HG03432 (cell line): ENCODE measurements at regions not wholly inside any gene's neighbourhood (a gene's known extent, or its start where the extent isn't known, plus 50 kb on each side); places are given as distances from the start of the nearest gene placed in this dataset.
"Not testable (repeated sequence)": the region's sequence is repeated elsewhere in the genome, so short reads cannot be mapped to it uniquely, and the experiment has no call there.

Experiments used
- ATAC-seq: cut with Tn5 transposase; IDR thresholded peaks from one replicate; pipeline ENCODE4 v1.9.1; 2021; ENCODE audit warnings: mild to moderate bottlenecking, moderate library complexity; ENCODE audit not compliant: unreplicated experiment

DNA sequence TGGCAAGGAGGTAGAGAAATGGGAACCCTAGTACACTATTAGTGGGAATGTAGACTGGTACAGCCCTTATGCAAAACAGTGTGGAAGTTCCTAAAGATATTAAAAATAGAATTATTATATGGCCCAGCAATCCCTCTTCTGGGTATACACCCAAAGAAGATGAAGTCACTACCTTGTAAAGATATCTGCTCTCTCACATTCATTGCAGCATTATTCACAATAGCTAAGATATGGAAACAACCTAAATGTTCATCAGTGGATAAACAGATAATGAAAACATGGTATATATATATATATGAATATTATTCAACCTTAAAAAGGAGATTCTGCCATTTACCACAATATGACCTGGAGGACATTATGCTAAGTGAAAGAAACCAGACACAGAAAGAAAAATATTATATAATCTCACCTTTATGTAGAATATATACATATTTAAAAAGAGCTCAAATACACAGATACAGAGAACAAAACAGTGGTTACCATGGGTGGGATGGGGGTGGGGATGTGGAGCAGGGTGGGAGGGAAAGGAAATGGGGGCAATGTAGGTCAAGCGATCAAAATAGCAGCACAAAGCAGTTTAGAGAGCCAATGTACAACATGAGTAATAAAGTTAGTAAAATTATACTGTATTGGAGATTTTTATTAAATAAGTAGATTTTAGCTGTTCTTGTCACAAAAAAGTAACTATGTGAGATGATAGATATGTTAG lies 138.6 kb downstream of the SPRY1 start:
- ATAC-seq, result no peak

GRCh38 chr4:123536225-123536624 lies 139.6 kb downstream of the SPRY1 start:
- ATAC-seq, result peak; percentile 84

DNA sequence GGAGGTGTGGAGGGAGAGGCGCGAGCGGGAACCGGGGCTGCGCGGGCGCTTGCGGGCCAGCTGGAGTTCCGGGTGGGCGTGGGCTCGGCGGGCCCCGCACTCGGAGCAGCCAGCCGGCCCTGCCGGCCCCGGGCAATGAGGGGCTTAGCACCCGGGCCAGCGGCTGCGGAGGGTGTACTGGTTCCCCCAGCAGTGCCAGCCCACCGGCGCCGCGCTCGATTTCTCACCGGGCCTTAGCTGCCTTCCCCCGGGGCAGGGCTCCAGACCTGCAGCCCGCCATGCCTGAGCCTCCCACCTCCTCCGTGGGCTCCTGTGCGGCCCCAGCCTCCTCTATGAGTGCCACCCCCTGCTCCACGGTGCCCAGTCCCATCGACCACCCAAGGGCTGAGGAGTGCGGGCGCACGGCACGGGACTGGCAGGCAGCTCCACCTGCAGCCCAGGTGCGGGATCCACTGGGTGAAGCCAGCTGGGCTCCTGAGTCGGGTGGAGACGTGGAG lies 141.4 kb downstream of the SPRY1 start:
- ATAC-seq, result not testable (repeated sequence)

GRCh38 chr4:123545667-123546572 lies 149.3 kb downstream of the SPRY1 start:
- ATAC-seq, result no peak

DNA sequence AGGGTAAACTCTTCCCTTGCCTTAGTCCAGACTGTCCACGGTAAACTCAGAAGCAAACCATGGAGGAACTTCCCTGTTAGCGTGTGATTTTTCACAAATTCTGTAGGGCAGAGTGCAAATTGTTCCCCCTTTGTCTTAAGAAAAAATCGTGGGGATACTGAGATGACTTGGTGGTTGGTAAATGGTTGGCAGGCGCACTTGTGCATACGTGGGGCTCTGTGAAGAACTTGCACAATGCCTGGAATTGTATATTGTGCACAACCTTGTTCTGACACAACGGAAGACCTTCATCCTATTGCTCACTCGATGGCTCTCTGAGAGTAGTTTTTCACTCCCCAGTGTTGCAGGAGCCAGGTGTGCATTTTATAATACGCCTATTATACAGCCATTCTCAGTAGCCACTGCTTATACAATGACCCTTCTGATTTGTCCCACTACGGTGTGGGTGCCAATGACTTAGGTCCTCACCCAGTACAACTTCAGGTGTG lies 150.0 kb downstream of the SPRY1 start:
- ATAC-seq, result no peak

DNA sequence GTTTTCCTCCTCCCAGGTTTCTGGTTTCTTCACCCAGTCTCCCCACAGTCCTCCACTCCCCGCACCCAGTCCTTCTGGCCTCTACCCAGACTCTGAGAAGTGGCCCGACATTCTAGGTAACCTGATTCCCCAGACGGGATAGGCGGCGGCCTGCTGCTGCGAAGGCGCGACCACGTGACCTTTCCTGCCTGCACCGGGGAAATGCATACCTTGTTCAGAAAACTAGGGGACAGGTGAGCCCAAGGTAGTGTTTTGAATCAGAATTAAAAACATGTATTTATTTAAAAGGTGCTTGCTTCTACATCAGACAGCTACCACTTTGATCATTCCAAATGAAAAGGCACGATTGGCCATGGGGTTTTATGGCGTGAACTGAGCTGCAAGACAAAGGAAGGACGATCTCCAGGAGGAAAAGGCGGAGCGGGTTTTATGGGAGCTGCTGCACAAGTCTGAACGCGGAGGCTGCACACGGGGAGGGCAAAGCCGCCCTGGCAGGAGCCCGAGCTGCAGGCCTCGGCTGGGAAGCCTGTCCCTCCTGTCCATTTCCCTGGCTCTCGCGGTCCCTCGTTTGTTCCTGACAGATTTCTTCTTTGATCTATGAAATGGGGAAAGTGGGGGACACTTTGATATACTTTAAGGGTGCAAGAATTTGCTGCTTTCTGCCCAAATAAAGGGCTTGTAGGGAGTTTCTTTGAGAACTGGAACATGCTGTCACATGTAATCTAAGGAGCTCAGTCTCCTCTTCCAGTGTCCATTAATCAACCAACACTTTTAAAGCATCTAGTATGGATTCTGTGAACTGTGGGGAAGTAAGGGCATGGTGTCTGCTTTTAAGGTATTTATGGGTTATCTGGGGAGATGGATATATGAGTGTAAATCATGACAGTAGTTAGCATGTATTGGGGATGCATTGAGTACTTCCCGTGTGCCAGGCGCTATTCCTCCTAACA lies 150.9 kb downstream of the SPRY1 start:
- ATAC-seq, result no peak

GRCh38 chr4:123553279-123553678 lies 156.7 kb downstream of the SPRY1 start:
- no peak for ATAC-seq

DNA sequence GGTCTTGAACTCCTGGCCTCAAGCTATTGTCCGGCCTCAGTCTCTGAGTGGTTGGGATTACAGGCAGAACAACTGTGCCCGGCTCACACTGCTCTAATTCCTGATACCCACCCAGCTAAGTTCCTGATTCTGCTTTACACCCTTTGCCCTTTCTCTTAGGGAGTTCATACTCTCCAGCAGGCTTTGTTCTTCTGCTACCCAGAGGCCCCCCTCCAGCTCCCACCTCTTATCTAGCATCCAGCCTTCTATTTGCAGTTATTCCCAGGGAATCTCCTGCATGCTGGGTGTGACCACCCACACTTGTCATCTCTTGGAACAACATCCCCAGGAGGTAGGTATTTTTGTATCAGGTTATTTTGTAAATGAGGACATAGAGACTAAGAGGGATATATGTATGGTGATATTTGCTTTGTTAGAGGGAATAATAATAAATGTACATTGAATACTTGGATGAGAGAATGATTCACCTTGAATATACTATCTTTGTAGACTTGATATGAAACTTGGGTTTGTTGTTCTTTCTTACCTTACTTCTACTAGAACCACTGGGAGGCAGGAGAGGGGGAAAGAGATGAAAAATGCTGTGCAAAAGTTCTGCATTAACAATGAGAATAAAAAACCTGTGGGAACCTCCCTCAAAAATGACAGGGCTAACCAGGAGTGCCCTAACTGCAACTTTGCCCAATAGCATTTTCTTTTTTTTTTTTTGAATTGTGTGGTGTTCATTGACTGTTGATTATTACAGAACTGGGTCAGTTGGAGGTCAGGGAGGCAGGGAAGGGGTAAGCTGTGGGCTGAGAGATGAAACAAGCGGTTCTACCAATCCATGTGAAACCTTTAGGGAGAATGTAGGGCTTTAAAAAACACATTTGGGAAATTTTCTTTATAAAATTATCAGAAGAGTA lies 157.4 kb downstream of the SPRY1 start:
- ATAC-seq, result no peak

GRCh38 chr4:123554801-123555232 lies 158.2 kb downstream of the SPRY1 start:
- ATAC-seq, result no peak

DNA sequence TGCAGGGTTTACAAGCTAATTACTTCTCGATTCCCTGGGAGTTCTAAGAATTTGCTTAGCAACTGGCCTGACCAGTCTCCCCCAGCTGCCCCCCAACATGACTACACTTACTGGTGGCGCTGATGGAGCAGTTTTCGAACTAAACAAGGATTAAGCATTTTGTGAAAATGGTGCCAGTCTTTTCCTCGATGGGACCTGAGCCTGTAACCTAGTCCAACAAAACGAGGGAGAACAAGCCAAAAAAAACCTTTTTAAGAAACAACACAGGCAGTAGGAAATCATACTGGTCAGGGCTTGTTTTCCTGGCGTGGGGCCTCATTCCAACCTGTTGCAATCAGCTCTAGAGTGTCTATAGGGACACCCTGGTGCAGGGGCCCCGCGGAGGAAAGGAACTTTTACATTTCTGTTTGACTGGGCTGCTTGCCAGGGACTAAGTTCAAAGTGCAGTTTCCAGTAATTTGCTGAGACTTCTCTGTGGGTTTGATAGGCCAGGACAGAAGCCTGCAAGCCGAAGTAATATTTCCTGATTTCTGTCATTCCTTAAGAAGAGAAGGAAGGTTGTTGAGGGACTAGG lies 158.7 kb downstream of the SPRY1 start:
- no peak for ATAC-seq

GRCh38 chr4:123555807-123556273 lies 159.2 kb downstream of the SPRY1 start:
- ATAC-seq, result no peak

DNA sequence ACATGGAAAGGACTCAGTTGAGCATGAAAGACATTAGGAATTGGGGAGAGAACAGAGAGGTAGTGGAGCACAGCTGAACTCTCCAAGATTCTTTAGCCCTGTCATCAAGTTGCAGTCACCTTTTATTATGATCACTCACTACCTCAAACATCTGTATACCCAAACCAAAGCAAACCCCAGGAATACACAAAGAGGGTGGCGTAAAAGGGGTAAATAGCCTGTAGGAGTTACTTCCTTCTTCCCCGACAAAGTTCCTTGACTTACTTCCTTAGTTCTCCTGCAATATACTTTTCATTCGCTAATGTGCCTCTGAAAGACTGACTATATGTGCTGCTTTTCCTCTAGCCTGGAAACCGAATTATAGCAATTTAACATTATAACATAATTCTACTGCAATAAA lies 159.9 kb downstream of the SPRY1 start:
- ATAC-seq, result no peak

GRCh38 chr4:123557857-123558536 lies 161.4 kb downstream of the SPRY1 start:
- ATAC-seq, result no peak

DNA sequence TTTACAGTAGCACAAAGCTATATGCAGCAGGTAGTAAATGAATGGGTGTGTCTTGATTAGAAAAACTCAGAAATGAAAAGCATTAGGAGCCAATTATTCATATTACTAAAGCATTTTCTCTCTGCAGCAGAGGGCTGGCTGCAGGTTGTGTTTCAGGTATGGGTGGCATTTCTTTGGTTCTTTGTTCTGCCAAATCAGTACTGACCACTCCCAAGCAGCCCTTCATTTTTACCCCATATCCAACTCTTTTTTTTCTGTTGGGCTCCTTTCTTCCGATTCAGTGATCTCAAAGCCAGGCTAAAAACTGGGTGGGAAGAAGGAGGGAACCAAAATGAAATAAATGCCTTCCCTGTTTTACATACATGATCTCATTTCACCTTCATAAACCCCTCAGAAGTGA lies 162.3 kb downstream of the SPRY1 start:
- ATAC-seq, result no peak

GRCh38 chr4:123559955-123560871 lies 163.6 kb downstream of the SPRY1 start:
- no peak for ATAC-seq

DNA sequence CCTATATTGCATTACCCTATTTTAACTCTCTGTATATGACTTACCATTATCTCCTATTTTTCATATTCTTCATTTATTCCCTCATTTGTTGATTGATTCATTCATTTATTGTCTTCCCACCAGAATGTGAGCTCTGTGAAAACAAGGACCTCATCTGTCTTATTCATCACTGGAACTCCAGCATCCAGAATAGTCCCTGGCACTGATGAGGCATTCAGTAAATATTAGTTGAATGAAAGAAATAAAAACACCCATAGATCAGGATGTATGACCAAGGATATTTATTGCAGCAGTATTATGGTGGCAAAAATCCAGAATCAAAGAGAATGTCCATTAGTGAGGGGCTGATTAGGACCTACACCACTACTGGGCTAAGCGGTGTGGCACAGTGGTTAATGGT lies 164.9 kb downstream of the SPRY1 start:
- ATAC-seq, result no peak

- no peak for ATAC-seq
Measured at GRCh38 chr4:123562994-123563750, 166.6 kb downstream of the SPRY1 start.
